K562 (cell line): ENCODE measurements at regions not wholly inside any gene's neighbourhood (a gene's known extent, or its start where the extent isn't known, plus 50 kb on each side); places are given as distances from the start of the nearest gene placed in this dataset.

Source experiments
- CTCF ChIP-seq, 3 experiments: IDR thresholded peaks in 2 of 3; conservative IDR thresholded peaks in 1 of 3; 2 replicates each; pipeline ENCODE4 v1.5.1; 2011 to 2012; ENCODE audit warnings: low read length in 3 of 3, mild to moderate bottlenecking in 3 of 3, control low read depth in 2 of 3, improper control_type of control experiment in 1 of 3, inconsistent platforms in 1 of 3, low read depth in 1 of 3, mixed read lengths in 1 of 3, moderate library complexity in 1 of 3; ENCODE audit not compliant: insufficient read depth in 2 of 3
- EZH2 ChIP-seq: IDR thresholded peaks from 2 replicates; pipeline ENCODE4 v1.6.1; 2012; ENCODE audit warnings: low read depth, mild to moderate bottlenecking, inconsistent platforms, low read length, borderline replicate concordance
- HOMEZ ChIP-seq: fragments of 250-450 bp; sonication (Bioruptor Pico); IDR thresholded peaks from 2 replicates; pipeline ENCODE4 v1.4.0; 2020; ENCODE audit warnings: mild to moderate bottlenecking, moderate library complexity
- MAX ChIP-seq: sonication (generic); formaldehyde crosslinking; IDR thresholded peaks from 2 replicates; pipeline ENCODE4 v1.9.0; 2022; ENCODE audit warnings: mild to moderate bottlenecking, missing genetic modification reagents
- SREBF2 ChIP-seq: sonication (generic); formaldehyde crosslinking; IDR thresholded peaks from 2 replicates; pipeline ENCODE4 v1.4.0; 2020; ENCODE audit warnings: mild to moderate bottlenecking, missing genetic modification reagents
- ZNF121 ChIP-seq: sonication (generic); formaldehyde crosslinking; conservative IDR thresholded peaks from 2 replicates; pipeline ENCODE4 v1.8.0; 2022; ENCODE audit warnings: missing genetic modification reagents
- ZNF274 ChIP-seq: IDR thresholded peaks from 2 replicates; pipeline ENCODE4 v1.6.1; 2011; ENCODE audit warnings: low read depth, mild to moderate bottlenecking, low read length, moderate library complexity, borderline replicate concordance
- TF ChIP-seq, protein P1 (sequence below): fragments of 450-650 bp; IDR thresholded peaks from 2 replicates; pipeline ENCODE4 v1.6.1; 2018; ENCODE audit not compliant: partially characterized antibody

- TF ChIP-seq ZNF121 (CRISPR knock-in tag) = no peak
- TF ChIP-seq, protein P1, sequence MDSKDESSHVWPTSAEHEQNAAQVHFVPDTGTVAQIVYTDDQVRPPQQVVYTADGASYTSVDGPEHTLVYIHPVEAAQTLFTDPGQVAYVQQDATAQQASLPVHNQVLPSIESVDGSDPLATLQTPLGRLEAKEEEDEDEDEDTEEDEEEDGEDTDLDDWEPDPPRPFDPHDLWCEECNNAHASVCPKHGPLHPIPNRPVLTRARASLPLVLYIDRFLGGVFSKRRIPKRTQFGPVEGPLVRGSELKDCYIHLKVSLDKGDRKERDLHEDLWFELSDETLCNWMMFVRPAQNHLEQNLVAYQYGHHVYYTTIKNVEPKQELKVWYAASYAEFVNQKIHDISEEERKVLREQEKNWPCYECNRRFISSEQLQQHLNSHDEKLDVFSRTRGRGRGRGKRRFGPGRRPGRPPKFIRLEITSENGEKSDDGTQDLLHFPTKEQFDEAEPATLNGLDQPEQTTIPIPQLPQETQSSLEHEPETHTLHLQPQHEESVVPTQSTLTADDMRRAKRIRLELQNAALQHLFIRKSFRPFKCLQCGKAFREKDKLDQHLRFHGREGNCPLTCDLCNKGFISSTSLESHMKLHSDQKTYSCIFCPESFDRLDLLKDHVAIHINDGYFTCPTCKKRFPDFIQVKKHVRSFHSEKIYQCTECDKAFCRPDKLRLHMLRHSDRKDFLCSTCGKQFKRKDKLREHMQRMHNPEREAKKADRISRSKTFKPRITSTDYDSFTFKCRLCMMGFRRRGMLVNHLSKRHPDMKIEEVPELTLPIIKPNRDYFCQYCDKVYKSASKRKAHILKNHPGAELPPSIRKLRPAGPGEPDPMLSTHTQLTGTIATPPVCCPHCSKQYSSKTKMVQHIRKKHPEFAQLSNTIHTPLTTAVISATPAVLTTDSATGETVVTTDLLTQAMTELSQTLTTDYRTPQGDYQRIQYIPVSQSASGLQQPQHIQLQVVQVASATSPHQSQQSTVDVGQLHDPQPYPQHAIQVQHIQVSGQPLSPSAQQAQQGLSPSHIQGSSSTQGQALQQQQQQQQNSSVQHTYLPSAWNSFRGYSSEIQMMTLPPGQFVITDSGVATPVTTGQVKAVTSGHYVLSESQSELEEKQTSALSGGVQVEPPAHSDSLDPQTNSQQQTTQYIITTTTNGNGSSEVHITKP = no peak
- TF ChIP-seq HOMEZ (CRISPR knock-in tag) = no peak
- no peak for TF ChIP-seq MAX (CRISPR knock-in tag)
- TF ChIP-seq EZH2 = no peak
- no peak for TF ChIP-seq ZNF274
- no peak for TF ChIP-seq SREBF2 (CRISPR knock-in tag)
- TF ChIP-seq CTCF (IDR thresholded peaks at IDR 0.05 in 2 of 3, conservative IDR thresholded peaks at IDR 0.05 in 1 of 3; ENCODE audit: insufficient read depth in 2 of 3, low read depth in 1 of 3, low read length in 3 of 3) = no peak
Observed at GRCh38 chr6:22082218-22082617, 214.6 kb downstream of the PRL start.
